Ectodermal cell (in vitro differentiated cells): ENCODE measurements at regions not wholly inside any gene's neighbourhood (a gene's known extent, or its start where the extent isn't known, plus 50 kb on each side); places are given as distances from the start of the nearest gene placed in this dataset.

Experiments
- H3K27ac ChIP-seq: 2 replicates; pipeline ENCODE4 v1.7.0; 2013; ENCODE audit warnings: mild to moderate bottlenecking, low read depth, low read length; ENCODE audit not compliant: insufficient read depth, poor library complexity, severe bottlenecking
- H3K27me3 ChIP-seq: 2 replicates; pipeline ENCODE4 v1.7.0; 2013; ENCODE audit warnings: mild to moderate bottlenecking, low read length; ENCODE audit not compliant: insufficient read depth, control insufficient read depth, poor library complexity, severe bottlenecking
- H3K36me3 ChIP-seq: one replicate; pipeline ENCODE4 v1.7.0; 2013; ENCODE audit warnings: low read length; ENCODE audit not compliant: control insufficient read depth, insufficient read depth
- H3K4me1 ChIP-seq: one replicate; pipeline ENCODE4 v1.7.0; 2013; ENCODE audit warnings: low read length; ENCODE audit not compliant: control insufficient read depth, insufficient read depth
- H3K4me3 ChIP-seq: 2 replicates; pipeline ENCODE4 v1.7.0; 2013; ENCODE audit warnings: low read depth, low read length, control low read depth; ENCODE audit not compliant: insufficient read depth
- H3K9me3 ChIP-seq: 2 replicates; pipeline ENCODE4 v1.7.0; 2013; ENCODE audit warnings: mild to moderate bottlenecking, low read length, moderate library complexity; ENCODE audit not compliant: control insufficient read depth
- WGBS, 2 experiments: methylation state at CpG; one replicate each; pipeline ENCODE4 v1.1.7; 2013; ENCODE audit warnings: missing lambda C conversion rate in 2 of 2; 5-methylcytosine and 5-hydroxymethylcytosine counted together

DNA sequence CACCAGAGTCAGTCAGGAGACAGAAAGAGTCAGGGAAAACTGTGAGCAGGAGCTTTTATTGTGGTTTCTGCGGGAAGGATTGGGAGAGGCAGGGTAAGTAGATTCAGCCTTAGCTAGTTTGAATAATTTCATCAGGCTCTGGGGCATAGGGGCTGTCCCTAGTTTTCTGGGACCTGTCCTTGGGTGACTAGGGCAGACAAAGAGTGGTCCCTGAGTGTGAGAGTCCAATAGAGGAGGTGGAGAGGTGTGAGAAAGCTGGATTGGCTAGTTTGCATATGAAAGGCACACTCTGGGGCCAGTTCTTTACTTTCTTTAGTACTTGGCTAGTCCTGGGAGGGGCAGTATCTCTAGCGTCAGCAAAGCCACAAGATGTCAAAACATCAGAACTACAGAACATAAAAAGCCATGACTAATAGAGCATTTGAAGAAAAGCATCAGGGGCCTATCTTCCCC lies 255.6 kb downstream of the HS3ST3A1 start:
- Histone ChIP-seq H3K36me3 (no peaks in the 10 kb centered on the region), H3K27ac (no peak overlapping the region), H3K27me3 (no peaks in the 10 kb centered on the region), H3K9me3 (no peaks in the 10 kb centered on the region), H3K4me3 (no peak overlapping the region), H3K4me1 (no peaks in the 10 kb centered on the region)
- WGBS, 2 experiments = 25 to 31% methylated on average over 2 of the region's 2 CpGs

DNA sequence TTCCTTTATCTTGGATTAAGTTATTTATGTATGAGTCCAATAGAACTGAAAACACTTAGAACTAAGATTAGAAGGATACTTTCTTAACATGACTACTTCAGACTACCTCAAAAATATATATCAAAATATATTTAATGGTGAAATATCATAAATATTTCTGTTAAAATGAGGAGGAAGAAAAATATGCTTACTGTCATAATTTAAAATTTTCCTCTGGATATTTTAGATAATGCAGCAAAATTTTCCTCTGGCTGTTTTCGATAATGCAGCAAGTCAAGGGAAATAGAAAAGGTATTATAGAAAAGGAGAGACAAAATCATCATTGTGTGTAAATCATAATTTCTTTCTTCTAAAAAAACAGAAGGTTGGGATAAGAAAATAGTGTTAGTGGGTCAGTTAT lies 263.3 kb downstream of the HS3ST3A1 start:
- no peaks in the 10 kb centered on the region for H3K4me1 ChIP-seq
- no peaks in the 10 kb centered on the region for H3K9me3 ChIP-seq
- H3K27me3 ChIP-seq = no peaks in the 10 kb centered on the region
- no peak overlapping the region for H3K4me3 ChIP-seq
- WGBS, 2 experiments = 100% methylated on average over 1 of the region's 1 CpG; no CpG with 5 or more reads in 1 of the 2 experiments
- H3K36me3 ChIP-seq = no peaks in the 10 kb centered on the region
- H3K27ac ChIP-seq = no peak overlapping the region

DNA sequence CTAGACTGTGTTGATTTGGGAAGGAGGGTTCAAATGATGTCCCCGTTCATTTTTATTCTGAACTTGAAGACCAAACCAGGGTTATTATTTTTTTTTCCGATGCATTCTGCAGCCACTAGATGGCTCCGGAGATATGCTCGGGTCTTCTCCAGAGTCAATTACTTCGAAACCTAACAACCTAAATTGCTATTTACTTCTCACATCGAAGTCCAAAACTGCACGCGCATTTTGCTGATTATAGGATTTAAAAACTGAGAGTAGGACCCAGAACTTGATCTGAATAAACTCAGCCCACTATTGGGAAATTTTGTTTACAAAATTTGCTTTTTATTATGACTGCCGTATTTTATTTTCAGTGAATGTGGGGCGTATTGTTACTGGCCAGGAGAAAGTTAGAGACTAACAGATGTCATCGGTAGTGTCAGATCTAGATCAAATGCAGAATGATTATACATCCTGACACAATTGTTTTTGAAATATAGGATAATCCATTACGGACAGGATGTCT lies 263.8 kb downstream of the HS3ST3A1 start:
- H3K4me1 ChIP-seq = no peaks in the 10 kb centered on the region
- no peak overlapping the region for H3K27ac ChIP-seq
- H3K9me3 ChIP-seq = no peaks in the 10 kb centered on the region
- WGBS, 2 experiments = 27% methylated on average over 11 to 12 of the region's 12 CpGs
- H3K27me3 ChIP-seq = no peaks in the 10 kb centered on the region
- no peaks in the 10 kb centered on the region for H3K36me3 ChIP-seq
- no peak overlapping the region for H3K4me3 ChIP-seq

DNA sequence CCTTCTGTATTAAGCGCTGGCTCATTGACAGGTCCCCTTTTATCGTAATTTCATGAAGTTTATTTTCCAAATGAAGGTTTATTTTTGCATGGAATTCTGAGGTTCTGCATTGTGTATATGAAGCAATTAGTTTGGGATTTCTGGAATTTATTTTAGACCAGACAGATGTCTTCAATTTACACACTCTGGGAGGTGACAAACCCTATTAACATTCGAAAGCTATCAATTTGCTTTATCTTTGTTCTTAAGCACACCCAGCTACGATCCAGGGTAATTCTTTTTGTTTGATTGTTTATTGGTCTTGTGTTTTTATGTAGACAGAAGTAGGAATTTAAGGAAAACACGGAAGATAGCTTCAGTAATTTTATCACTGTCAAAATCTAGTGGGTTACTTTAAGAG lies 264.6 kb downstream of the HS3ST3A1 start:
- Histone ChIP-seq H3K36me3 (no peaks in the 10 kb centered on the region), H3K27me3 (no peaks in the 10 kb centered on the region), H3K4me1 (no peaks in the 10 kb centered on the region), H3K4me3 (no peak overlapping the region), H3K27ac (no peak overlapping the region), H3K9me3 (no peaks in the 10 kb centered on the region)
- WGBS, 2 experiments = 53 to 62% methylated on average over 5 of the region's 5 CpGs

DNA sequence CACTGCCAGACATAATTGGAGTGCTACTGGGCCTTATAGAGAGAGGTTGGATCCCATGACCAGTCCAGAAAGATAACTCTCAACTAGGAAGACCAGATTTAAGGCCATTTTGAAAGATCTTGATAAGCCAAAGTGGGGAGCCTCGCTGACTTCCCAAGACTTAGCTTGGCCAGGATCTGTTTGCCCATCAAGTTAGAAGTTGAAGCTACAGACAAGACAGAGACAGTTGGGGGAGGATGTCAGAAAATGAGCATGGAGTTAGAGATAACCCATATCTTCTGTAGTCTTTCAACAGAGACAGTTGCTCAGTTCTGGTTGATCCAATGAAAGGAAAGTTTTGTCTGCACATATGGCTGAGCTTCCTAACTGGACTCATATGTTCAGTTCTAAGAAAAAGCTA lies 267.4 kb downstream of the HS3ST3A1 start:
- H3K27me3 ChIP-seq = no peaks in the 10 kb centered on the region
- H3K36me3 ChIP-seq = no peaks in the 10 kb centered on the region
- WGBS, 2 experiments = 92 to 95% methylated on average over 1 of the region's 1 CpG
- no peak overlapping the region for H3K4me3 ChIP-seq
- H3K27ac ChIP-seq = no peak overlapping the region
- H3K9me3 ChIP-seq = no peaks in the 10 kb centered on the region
- no peaks in the 10 kb centered on the region for H3K4me1 ChIP-seq

DNA sequence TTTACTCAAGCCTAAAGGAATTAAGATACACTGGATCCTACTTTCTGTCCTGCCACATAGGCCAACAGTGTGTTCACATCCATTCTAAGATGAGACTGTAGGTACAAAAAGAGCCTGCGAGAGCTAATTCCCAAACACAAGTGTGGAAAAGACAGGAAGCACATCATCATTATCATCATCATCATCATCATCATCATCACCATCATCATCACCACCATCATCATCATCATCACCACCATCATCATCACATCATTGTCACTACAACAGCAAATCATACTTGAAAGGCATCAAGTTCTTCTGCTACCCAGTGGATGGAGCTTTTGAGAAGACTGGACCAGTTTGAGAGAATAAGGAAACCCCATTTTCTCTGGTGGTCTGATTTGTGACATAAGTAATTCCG lies 268.1 kb downstream of the HS3ST3A1 start:
- no peaks in the 10 kb centered on the region for H3K27me3 ChIP-seq
- H3K4me1 ChIP-seq = no peaks in the 10 kb centered on the region
- no peak overlapping the region for H3K4me3 ChIP-seq
- WGBS, 2 experiments = 90 to 94% methylated on average over 2 of the region's 2 CpGs
- H3K27ac ChIP-seq = no peak overlapping the region
- no peaks in the 10 kb centered on the region for H3K9me3 ChIP-seq
- H3K36me3 ChIP-seq = no peaks in the 10 kb centered on the region

DNA sequence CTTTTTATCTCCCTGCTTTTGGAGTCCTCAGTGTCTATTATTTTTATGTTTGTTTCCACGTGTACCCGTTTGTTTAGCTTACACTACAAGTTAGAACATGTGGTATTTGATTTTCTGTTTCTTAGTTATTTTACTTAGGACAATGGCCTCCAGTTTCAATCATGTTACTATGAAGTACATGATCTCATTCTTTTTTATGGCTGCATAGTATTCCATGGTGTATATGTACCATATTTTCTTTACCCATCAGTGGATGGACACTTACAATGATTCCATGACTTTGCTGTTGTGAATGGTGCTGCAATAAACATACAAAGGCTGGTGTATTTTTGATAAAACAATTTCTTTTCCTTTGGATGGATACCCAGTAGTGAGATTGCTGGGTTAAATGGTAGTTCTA lies 269.5 kb downstream of the HS3ST3A1 start:
- no peaks in the 10 kb centered on the region for H3K4me1 ChIP-seq
- no peaks in the 10 kb centered on the region for H3K27me3 ChIP-seq
- no peak overlapping the region for H3K4me3 ChIP-seq
- no peak overlapping the region for H3K27ac ChIP-seq
- WGBS, 2 experiments = 97% methylated on average over 2 of the region's 2 CpGs; no CpG with 5 or more reads in 1 of the 2 experiments
- H3K36me3 ChIP-seq = no peaks in the 10 kb centered on the region
- H3K9me3 ChIP-seq = no peaks in the 10 kb centered on the region

DNA sequence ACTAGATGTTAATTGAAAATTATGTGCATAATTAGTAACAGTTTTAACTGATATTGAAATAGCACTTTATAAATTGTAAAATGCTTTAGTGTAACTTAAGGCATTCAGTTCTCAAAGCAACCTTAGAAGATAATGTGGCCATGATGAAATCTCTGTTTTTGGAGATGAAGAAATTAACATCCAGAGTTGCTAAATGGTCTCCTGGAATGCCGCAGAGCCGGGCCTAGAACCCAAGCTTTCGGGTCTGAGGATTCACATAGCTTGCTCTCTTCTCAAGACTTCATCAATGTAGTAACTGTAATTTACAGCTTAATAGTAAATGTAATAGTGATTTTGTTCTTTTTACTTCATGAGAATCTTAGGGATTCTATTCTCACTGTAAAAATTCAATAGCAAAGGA lies 272.3 kb downstream of the HS3ST3A1 start:
- 92 to 100% methylated on average over 3 of the region's 3 CpGs for WGBS, 2 experiments
- no peaks in the 10 kb centered on the region for H3K36me3 ChIP-seq
- no peak overlapping the region for H3K4me3 ChIP-seq
- no peaks in the 10 kb centered on the region for H3K4me1 ChIP-seq
- no peak overlapping the region for H3K27ac ChIP-seq
- H3K27me3 ChIP-seq = no peaks in the 10 kb centered on the region
- H3K9me3 ChIP-seq = no peaks in the 10 kb centered on the region

DNA sequence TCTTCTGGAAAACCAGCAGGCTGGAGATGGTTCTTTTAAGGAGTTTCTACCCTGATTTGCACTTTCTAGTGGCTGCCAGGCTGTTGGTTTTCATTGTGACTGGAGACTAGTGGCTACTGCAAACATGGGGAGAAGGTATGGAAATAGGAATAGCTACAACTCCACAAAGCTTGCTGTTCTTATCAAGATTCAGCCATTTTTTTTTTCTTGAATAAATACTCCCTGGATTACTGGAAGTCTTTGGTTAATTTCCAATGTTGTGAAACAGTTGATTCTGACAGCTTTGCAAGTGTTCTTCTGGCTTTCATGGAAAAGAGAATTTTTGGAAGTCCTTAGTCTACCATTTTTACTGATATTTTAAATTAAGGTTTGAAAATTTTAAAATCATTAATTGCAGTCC lies 277.7 kb downstream of the HS3ST3A1 start:
- Histone ChIP-seq H3K36me3 (no peaks in the 10 kb centered on the region), H3K27me3 (no peaks in the 10 kb centered on the region), H3K27ac (no peak overlapping the region), H3K9me3 (no peaks in the 10 kb centered on the region), H3K4me3 (no peak overlapping the region), H3K4me1 (no peaks in the 10 kb centered on the region)

DNA sequence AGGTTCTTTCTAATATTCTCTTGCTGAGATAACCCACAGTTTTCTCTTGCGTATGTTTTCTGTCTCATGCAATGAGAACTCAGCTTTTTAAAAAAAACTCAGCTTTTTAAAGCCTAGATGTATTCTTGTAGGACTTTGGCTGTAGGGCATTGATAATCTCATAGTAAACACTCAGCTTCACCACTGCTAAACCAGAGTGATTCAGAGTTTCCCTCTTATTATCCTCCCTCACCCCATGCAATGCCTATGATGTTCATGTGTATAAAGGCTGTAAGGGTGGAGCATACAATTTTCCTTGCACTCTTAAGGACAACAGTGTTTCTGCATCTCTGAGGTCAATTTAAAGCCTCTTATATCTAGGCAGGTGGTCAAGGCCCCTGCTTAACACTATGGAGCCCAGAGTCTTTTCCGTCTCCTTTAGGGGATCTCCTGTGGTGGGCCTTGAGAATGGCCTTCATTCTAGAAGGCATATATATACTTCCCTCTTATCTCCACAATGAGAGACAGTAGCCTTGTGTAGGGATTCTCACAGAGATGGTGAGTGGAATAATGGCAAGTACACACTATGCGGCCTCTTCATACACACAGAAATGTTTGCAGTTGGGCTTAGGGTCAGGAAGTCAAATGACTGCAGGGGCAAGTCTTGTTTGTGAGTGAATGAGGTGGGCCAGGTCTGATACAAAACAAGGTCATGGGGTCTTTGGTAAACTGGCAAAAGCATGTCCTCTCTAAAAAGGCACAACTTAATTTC lies 279.6 kb downstream of the HS3ST3A1 start:
- Histone ChIP-seq H3K36me3 (no peaks in the 10 kb centered on the region), H3K4me1 (no peaks in the 10 kb centered on the region), H3K9me3 (no peaks in the 10 kb centered on the region), H3K27me3 (no peaks in the 10 kb centered on the region), H3K4me3 (no peak overlapping the region), H3K27ac (no peak overlapping the region)
- WGBS, 2 experiments = 92 to 97% methylated on average over 3 of the region's 3 CpGs
